Muscle layer of duodenum (tissue), 2 donors: ENCODE measurements at regions not wholly inside any gene's neighbourhood (a gene's known extent, or its start where the extent isn't known, plus 50 kb on each side); places are given as distances from the start of the nearest gene placed in this dataset.
"Not testable (repeated sequence)": the region's sequence is repeated elsewhere in the genome, so short reads cannot be mapped to it uniquely, and the experiment has no call there.

Experiments
- H3K27ac ChIP-seq: one replicate; pipeline ENCODE4 v1.7.0; 2013; ENCODE audit warnings: mild to moderate bottlenecking, low read length
- H3K27me3 ChIP-seq: one replicate; pipeline ENCODE4 v1.7.0; 2013; ENCODE audit warnings: low read depth, mild to moderate bottlenecking, control low read depth, low read length
- H3K36me3 ChIP-seq, 2 donors: one replicate each; pipeline ENCODE4 v1.7.0; 2013; ENCODE audit warnings: low read length in 2 of 2, control low read depth in 1 of 2, mild to moderate bottlenecking in 1 of 2; ENCODE audit not compliant: insufficient read depth in 2 of 2, control insufficient read depth in 1 of 2
- H3K4me1 ChIP-seq, 2 donors: one replicate each; pipeline ENCODE4 v1.7.0; 2013; ENCODE audit warnings: low read length in 2 of 2, mild to moderate bottlenecking in 2 of 2, control low read depth in 1 of 2, moderate library complexity in 1 of 2; ENCODE audit not compliant: insufficient read depth in 2 of 2, control insufficient read depth in 1 of 2
- H3K4me3 ChIP-seq, 2 donors: one replicate each; pipeline ENCODE4 v1.7.0; 2013; ENCODE audit warnings: low read length in 2 of 2, low read depth in 1 of 2, mild to moderate bottlenecking in 1 of 2
- H3K9me3 ChIP-seq, 2 donors: one replicate each; pipeline ENCODE4 v1.7.0; 2013; ENCODE audit warnings: low read length in 2 of 2, control low read depth in 1 of 2, mild to moderate bottlenecking in 1 of 2; ENCODE audit not compliant: control insufficient read depth in 1 of 2
- donor health status: healthy.

DNA sequence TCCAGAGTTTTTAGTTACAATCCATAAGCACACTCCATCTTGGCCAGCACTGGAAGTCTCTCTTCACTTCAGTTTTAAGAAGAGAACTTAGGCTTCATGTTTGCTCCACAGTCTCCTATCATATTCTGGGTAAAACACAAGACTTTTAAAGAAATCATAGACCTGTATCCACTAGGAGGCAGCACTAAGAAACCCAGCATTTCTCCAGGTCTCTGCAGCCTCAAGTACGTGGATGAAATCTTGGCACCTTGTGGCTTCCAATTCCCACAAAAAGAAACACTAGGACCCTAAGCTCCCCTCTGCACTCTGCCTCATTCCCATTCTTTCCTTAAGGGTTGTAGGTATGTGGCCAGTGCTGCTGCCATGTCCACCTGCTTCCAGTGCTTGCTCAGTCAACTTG, 367.3 kb upstream of the CASK start:
- Histone ChIP-seq H3K36me3 (no peaks in the 10 kb centered on the region), H3K4me3 (no peak overlapping the region), H3K4me1 (no peaks in the 10 kb centered on the region), H3K27me3 (no peaks in the 10 kb centered on the region), H3K27ac (no peak overlapping the region), H3K9me3 (no peaks in the 10 kb centered on the region)

DNA sequence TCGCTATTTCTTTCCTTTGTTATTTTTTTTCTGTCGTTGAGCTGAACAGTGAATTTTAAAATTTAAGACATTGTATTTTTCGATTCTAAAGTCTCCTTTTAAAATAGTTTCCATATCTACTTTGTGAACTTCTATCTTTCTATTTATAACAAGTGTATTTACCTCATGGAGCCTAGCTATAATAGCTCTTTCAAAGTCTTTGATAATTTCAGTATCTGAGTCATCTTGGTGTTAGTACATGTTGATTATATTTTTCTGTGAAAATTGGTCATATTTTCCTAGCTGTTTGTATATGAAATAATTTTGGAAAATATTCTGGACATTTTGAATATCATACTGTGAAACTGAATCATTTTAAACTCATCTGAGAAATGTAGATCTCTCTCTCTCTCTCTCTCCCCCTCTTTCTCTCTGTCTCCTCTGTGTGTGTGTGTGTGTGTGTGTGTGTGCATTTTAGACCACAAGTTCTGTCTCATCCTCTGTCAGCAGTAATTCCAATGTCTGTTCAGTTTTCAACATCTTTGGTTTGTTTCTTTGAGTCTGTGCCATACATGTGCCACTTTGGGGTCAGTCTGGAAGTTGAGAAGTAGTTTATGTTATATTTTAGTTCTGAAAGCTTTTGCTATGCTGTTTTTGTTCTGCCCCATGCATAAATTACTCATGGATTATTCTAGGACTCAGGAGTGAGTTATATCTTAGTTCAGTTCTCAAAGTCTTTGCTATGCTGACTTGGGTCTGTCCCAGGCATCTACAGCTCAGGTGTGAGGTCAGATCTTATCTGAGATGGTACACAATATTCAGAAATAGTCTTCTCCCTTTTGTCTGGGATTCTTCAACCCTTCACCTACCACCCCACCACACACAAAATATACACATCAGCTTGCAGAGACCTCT, 366.4 kb upstream of the CASK start:
- Histone ChIP-seq H3K9me3 (no peaks in the 10 kb centered on the region), H3K36me3 (no peaks in the 10 kb centered on the region), H3K27me3 (no peaks in the 10 kb centered on the region), H3K27ac (no peak overlapping the region), H3K4me3 (no peak overlapping the region), H3K4me1 (no peaks in the 10 kb centered on the region)

DNA sequence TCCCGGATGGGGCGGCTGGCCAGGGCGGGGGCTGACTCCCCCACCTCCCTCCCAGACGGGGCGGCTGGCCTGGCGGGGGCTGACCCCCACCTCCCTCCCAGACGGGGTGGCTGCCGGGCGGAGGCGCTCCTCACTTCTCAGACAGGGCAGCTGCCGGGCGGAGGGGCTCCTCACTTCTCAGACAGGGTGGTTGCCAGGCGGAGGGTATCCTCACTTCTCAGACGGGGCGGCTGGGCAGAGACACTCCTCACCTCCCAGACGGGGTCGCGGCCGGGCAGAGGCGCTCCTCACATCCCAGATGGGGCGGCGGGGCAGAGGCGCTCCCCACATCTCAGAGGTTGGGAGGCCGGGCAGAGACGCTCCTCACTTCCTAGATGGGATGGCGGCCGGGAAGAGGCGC, 362.3 kb upstream of the CASK start:
- H3K27me3 ChIP-seq, H3K4me3 ChIP-seq, H3K9me3 ChIP-seq, H3K4me1 ChIP-seq, H3K27ac ChIP-seq, H3K36me3 ChIP-seq: not testable (repeated sequence)

DNA sequence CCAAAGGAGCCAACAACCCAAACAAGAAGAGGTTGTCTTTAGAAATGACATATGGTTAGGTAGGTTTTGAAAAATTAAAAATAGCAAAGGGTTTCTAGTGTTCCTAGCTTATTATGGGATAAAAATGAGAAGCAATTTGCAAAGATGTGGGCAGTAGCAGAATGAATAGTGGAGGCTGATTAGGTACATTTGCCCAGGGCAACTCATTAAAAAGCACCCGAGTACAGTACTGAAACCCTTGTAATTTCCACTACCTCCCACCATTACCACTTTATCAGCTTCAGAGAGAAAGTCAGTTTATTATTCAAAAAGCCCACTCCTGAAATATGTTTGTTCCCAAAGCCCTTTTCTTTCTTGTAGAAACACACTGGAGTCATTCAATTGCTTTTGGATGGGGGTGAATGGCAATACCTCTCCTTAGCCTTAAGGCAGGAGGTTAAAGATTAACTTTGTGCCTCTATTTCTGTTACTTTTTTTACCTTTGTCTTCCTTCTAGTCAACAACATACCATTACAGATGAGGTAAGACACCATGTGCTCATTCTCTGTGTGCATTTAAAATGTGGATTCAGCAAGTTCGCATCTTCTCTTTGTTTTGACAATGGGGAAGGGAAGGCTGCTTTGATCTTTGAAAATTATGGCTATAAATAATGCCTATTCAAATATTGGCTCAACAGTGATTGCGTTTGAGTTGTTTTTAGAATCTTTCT, 353.8 kb upstream of the CASK start:
- Histone ChIP-seq H3K36me3 (no peaks in the 10 kb centered on the region), H3K4me1 (no peaks in the 10 kb centered on the region), H3K9me3 (no peaks in the 10 kb centered on the region), H3K4me3 (no peak overlapping the region), H3K27ac (no peak overlapping the region), H3K27me3 (no peaks in the 10 kb centered on the region)

DNA sequence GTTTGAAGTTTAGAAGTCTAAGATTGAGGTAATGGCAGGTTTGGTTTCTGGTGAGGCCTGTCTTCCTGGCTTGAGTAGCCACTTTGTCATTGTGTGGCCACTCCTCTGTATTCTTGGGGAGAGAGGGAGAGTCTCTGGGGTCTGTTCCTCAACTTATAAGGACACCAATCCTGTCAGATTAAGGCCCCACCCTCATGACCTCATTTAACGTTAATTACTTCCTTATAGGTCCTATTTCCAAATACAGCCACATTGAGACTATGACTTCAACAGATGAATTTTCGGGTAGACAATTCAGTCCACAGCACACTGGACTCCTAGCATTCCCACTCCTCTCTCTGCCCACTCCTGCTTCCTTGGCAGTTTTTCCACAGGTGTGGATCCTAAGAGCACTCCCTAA, 350.8 kb upstream of the CASK start:
- H3K4me1 ChIP-seq: no peaks in the 10 kb centered on the region
- no peaks in the 10 kb centered on the region for H3K36me3 ChIP-seq
- no peak overlapping the region for H3K27ac ChIP-seq
- H3K4me3 ChIP-seq: no peak overlapping the region
- no peaks in the 10 kb centered on the region for H3K27me3 ChIP-seq
- no peaks in the 10 kb centered on the region for H3K9me3 ChIP-seq

DNA sequence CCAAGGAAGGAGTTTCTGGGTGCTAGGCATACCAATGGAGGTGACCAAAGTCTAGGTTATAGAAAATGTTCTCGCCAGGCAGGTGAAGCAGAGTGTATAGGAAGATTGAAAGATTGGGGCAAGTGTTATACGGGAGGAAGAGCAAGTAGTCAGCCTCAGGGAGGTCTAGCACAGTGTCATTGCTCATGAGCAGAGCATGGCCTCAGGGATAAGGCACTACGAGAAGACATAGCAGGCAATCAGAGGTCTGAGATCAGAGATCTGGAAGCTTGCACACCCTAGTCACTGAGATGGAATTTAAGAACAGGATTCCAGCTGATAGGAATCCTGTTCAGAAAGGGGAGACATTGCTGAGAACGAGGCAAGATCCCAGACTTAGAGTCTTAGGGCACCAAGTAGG, 350.0 kb upstream of the CASK start:
- Histone ChIP-seq H3K4me3 (no peak overlapping the region), H3K4me1 (no peaks in the 10 kb centered on the region), H3K27ac (no peak overlapping the region), H3K27me3 (no peaks in the 10 kb centered on the region), H3K9me3 (no peaks in the 10 kb centered on the region), H3K36me3 (no peaks in the 10 kb centered on the region)

DNA sequence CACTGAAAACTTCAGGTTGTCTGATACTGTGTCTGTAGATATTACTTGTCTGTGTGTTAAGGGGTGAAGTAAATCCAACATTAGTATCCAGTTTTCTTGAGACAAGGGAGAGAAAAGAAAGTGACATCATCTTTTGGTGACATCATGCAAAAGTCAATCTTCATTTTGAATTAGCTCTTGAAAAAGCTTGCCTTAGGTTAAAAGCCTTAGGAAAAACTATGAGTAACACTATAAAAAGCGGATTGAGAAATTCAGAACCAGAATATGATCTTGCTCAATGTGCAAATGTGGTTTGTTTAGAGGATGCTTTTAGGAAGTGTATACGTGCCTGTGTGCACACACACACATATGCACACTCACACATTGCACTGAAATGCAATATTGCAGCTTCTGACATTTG, 345.8 kb upstream of the CASK start:
- Histone ChIP-seq H3K27me3 (no peaks in the 10 kb centered on the region), H3K4me1 (no peaks in the 10 kb centered on the region), H3K36me3 (no peaks in the 10 kb centered on the region), H3K9me3 (no peaks in the 10 kb centered on the region), H3K27ac (no peak overlapping the region), H3K4me3 (no peak overlapping the region)

DNA sequence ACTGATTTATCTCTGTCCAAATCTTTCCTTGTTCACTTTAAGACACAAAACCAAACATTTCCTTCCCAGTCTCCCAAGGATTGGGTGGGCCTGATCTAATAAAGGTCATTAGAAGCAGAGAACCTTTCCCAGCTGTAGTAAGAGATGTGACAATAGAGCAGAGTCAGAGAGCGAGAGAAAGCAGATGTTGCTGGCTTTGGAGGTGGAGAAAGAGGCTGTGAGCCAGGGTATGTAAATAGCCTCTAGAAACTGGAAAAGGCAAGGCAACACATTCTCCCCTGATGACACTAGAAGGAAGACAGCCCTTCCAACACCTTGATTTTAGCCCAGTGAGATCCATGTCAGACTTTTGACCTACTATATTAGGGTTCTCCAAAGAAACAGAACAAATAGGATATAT, 337.5 kb upstream of the CASK start:
- Histone ChIP-seq H3K4me1 (no peaks in the 10 kb centered on the region), H3K27me3 (no peaks in the 10 kb centered on the region), H3K9me3 (no peaks in the 10 kb centered on the region), H3K4me3 (no peak overlapping the region), H3K27ac (no peak overlapping the region), H3K36me3 (no peaks in the 10 kb centered on the region)

DNA sequence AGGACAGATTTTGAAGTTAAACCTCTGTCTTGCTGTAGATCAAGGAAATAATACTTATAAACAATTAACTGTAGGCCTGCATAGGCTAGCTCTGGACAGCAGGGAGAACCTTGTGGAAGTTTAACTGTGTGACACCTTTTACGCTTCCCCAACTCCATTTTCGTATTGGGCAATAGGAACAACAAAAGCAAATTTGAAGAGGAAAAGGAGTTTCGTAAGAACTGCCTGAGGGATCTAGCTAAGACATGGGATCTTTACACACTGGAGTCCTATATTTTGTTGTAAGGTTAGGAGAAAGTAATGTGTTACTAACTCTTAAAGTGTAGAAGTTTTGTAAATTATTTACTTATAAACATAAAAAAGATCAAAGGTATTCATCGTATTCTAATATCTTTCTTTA, 324.9 kb upstream of the CASK start:
- no peak overlapping the region for H3K4me3 ChIP-seq

DNA sequence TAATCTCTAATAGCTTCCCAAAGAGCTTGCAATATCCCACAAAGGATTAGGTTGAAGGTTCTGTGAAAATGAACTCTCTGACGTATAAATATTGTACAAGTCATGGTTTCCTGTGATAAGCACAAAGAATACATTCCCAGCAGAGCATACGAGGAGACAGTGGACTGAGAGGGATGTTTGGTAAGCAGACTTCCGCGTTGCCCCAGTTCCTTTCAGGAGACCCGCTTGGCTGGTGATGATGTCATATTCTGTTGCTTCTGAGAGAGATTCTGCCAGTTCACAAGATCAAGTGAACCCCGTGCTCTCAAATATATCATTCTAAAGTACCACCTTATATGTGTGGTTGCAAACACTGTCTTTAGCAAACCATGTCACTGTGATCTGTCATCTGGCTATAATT, 323.9 kb upstream of the CASK start:
- no peaks in the 10 kb centered on the region for H3K36me3 ChIP-seq
- no peaks in the 10 kb centered on the region for H3K4me1 ChIP-seq
- no peaks in the 10 kb centered on the region for H3K9me3 ChIP-seq
- no peak overlapping the region for H3K27ac ChIP-seq
- peak overlapping the region; percentile 33 to 52 for H3K4me3 ChIP-seq
- H3K27me3 ChIP-seq: no peaks in the 10 kb centered on the region

More for the DNA sequence above, 324.9 kb upstream of the CASK start:
- Histone ChIP-seq H3K4me1 (no peaks in the 10 kb centered on the region), H3K27ac (no peak overlapping the region), H3K36me3 (no peaks in the 10 kb centered on the region), H3K27me3 (no peaks in the 10 kb centered on the region), H3K9me3 (no peaks in the 10 kb centered on the region)

DNA sequence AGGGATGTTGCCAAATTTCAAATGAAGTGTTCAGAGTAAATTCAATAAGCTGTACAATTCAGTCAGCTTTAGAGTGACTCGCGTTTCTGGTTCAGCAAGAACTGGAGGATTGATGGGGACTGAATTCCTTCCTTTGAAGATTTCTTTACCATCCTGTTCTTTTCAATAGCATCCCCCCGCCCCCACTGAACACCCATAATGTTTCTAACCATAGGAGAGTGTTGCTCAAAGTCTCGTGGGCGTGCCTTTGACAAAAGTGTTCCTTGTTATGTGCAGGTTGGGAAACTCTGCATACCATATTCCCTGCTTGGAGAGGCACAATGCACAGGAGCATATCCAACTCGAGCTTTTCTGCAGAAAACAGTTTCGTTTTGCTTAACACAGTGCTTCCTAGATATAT, 323.5 kb upstream of the CASK start:
- Histone ChIP-seq H3K4me1 (no peaks in the 10 kb centered on the region), H3K9me3 (no peaks in the 10 kb centered on the region), H3K27me3 (no peaks in the 10 kb centered on the region), H3K27ac (no peak overlapping the region), H3K36me3 (no peaks in the 10 kb centered on the region), H3K4me3 (peak overlapping the region; percentile 33 to 52)
